GM12878 (cell line): ENCODE measurements at regions not wholly inside any gene's neighbourhood (a gene's known extent, or its start where the extent isn't known, plus 50 kb on each side); places are given as distances from the start of the nearest gene placed in this dataset.

Experiments
- ATAC-seq: fragments of 200-7000 bp; cut with Tn5 transposase; 3 replicates; pipeline ENCODE4 v1.9.1; 2020; ENCODE audit warnings: mild to moderate bottlenecking, moderate library complexity
- BruUV-seq: library from RNA; stranded (reverse); fragments of 400-500 nt; replicated peaks from 2 replicates; lab custom pipeline; 2021; lab: Mats Ljungman, UMichigan
- CTCF ChIA-PET: fragments of 300-600 bp; sonication (Branson Sonifier 250); formaldehyde crosslinking; extraction: SDS; loops from one replicate; lab custom pipeline; 2021; ENCODE audit warnings: inconsistent platforms; lab: Yijun Ruan, JAX
- POLR2A ChIA-PET: fragments of 350-600 bp; formaldehyde crosslinking; extraction: SDS; loops from one replicate; lab custom pipeline; 2021; ENCODE audit warnings: inconsistent platforms; lab: Charles Lee
- RAD21 ChIA-PET: fragments of 300-600 bp; sonication (Branson Sonifier 250); formaldehyde crosslinking; loops from one replicate; lab custom pipeline; 2023; ENCODE audit warnings: antibody characterized with exemption; ENCODE audit not compliant: unreplicated experiment; lab: Charles Lee
- SMC1A ChIA-PET: fragments of 300-600 bp; sonication (Branson Sonifier 250); formaldehyde crosslinking; loops from one replicate; lab custom pipeline; 2023; ENCODE audit not compliant: unreplicated experiment, uncharacterized antibody; lab: Charles Lee
- DNase-seq: peaks from one replicate; pipeline ENCODE4 v3.0.0-alpha.2; 2011; ENCODE audit warnings: low read depth, low spot score
- FAIRE-seq: peaks from 3 replicates; lab custom pipeline; 2011; peaks lifted over from hg19 to GRCh38; lab: Jason Lieb, UNC
- H2AFZ ChIP-seq: 2 replicates; pipeline ENCODE4 v1.6.0; 2011; ENCODE audit warnings: low read depth, low read length, control low read depth; ENCODE audit not compliant: control insufficient read depth
- H3K27ac ChIP-seq: 2 replicates; pipeline ENCODE4 v1.5.1; 2011; ENCODE audit warnings: control low read depth; ENCODE audit not compliant: control insufficient read depth, insufficient read depth
- H3K27me3 ChIP-seq, 2 experiments: replicated peaks in 1 of 2; 2 replicates each; pipeline versions ENCODE4 v1.6.0 to v1.6.1; 2011; ENCODE audit warnings: low read length in 1 of 2; ENCODE audit not compliant: control insufficient read depth in 2 of 2, insufficient read depth in 2 of 2
- H3K36me3 ChIP-seq, 2 experiments: 2 replicates each; pipeline ENCODE4 v1.5.1; 2011; ENCODE audit warnings: low read length in 1 of 2; ENCODE audit not compliant: control insufficient read depth in 2 of 2, insufficient read depth in 2 of 2
- H3K4me1 ChIP-seq: 2 replicates; pipeline ENCODE4 v1.6.1; 2011; ENCODE audit warnings: mild to moderate bottlenecking, low read length, moderate library complexity, mixed read lengths; ENCODE audit not compliant: control insufficient read depth, insufficient read depth
- H3K4me2 ChIP-seq: 2 replicates; pipeline ENCODE4 v1.6.0; 2011; ENCODE audit warnings: control low read depth; ENCODE audit not compliant: control insufficient read depth, insufficient read depth
- H3K4me3 ChIP-seq: fragments of 200-600 bp; sonication (generic); 2 replicates; pipeline ENCODE4 v1.5.1; 2016
- H3K79me2 ChIP-seq: 2 replicates; pipeline ENCODE4 v1.6.0; 2011; ENCODE audit warnings: low read length; ENCODE audit not compliant: control insufficient read depth, insufficient read depth
- H3K9ac ChIP-seq: 2 replicates; pipeline ENCODE4 v1.8.0; 2011; ENCODE audit warnings: low read length, control low read depth, mixed read lengths; ENCODE audit not compliant: control insufficient read depth, insufficient read depth
- H3K9me3 ChIP-seq: replicated peaks from 3 replicates; pipeline ENCODE4 v1.5.1; 2011; ENCODE audit warnings: mild to moderate bottlenecking, low read length; ENCODE audit not compliant: control insufficient read depth, insufficient read depth
- H4K20me1 ChIP-seq: 2 replicates; pipeline ENCODE4 v1.6.0; 2011; ENCODE audit not compliant: control insufficient read depth, insufficient read depth
- CREM ChIP-seq: IDR thresholded peaks from 2 replicates; pipeline ENCODE4 v1.6.1; 2014; ENCODE audit warnings: antibody characterized with exemption, low read depth
- EED ChIP-seq: sonication (generic); IDR thresholded peaks from 2 replicates; pipeline ENCODE4 v1.6.1; 2016; ENCODE audit warnings: antibody characterized with exemption, low read depth
- EP300 ChIP-seq, 2 experiments: fragments of 150-350 bp in 1 of 2; IDR thresholded peaks; 2 replicates each; pipeline ENCODE4 v1.6.1; 2011 to 2012; ENCODE audit warnings: low read depth in 2 of 2, low read length in 2 of 2, borderline replicate concordance in 1 of 2, improper control_type of control experiment in 1 of 2, inconsistent platforms in 1 of 2; ENCODE audit not compliant: control insufficient read depth in 1 of 2
- NFYA ChIP-seq: IDR thresholded peaks from 2 replicates; pipeline ENCODE4 v1.6.1; 2011; ENCODE audit warnings: low read depth, mild to moderate bottlenecking, low read length, improper control_type of control experiment, borderline replicate concordance
- RFX5 ChIP-seq: IDR thresholded peaks from 2 replicates; pipeline ENCODE4 v1.6.1; 2011; ENCODE audit warnings: low read depth, low read length, improper control_type of control experiment
- WRNIP1 ChIP-seq: IDR thresholded peaks from 2 replicates; pipeline ENCODE4 v1.6.1; 2011; ENCODE audit warnings: low read depth, low read length, improper control_type of control experiment, borderline replicate concordance
- ZNF217 ChIP-seq: fragments of 450-650 bp; IDR thresholded peaks from 2 replicates; pipeline ENCODE4 v1.6.1; 2017; ENCODE audit warnings: antibody characterized with exemption, mild to moderate bottlenecking
- ZNF384 ChIP-seq: IDR thresholded peaks from 2 replicates; pipeline ENCODE4 v1.6.1; 2012; ENCODE audit warnings: low read depth, mild to moderate bottlenecking, low read length, improper control_type of control experiment, borderline replicate concordance
- WGBS: methylation state at CpG from one replicate; pipeline ENCODE4 v1.1.6; 2016; ENCODE audit warnings: low lambda C conversion rate; ENCODE audit not compliant: insufficient replicate concordance, insufficient coverage; ENCODE audit errors: missing lambda C conversion rate; 5-methylcytosine and 5-hydroxymethylcytosine counted together
- in situ Hi-C: fragments of 300-500 bp; cut with MboI; formaldehyde crosslinking; loops from 9 replicates; pipeline ENCODE4 v1.14.3; 2018; ENCODE audit warnings: mixed read lengths
- intact Hi-C: fragments of 100-400 bp; cut with micrococcal nuclease; formaldehyde crosslinking; loops from one replicate; pipeline ENCODE4 v1.14.2; 2022; ENCODE audit not compliant: unreplicated experiment
- TF ChIP-seq, protein P1 (sequence below): fragments of 450-650 bp; IDR thresholded peaks from 2 replicates; pipeline ENCODE4 v1.6.1; 2017; ENCODE audit warnings: low read depth, mild to moderate bottlenecking, moderate library complexity
- TF ChIP-seq, protein P2 (sequence below): fragments of 450-650 bp; IDR thresholded peaks from 2 replicates; pipeline ENCODE4 v1.6.1; 2016; ENCODE audit warnings: mild to moderate bottlenecking
- TF ChIP-seq, protein P3 (sequence below): fragments of 450-650 bp; IDR thresholded peaks from 2 replicates; pipeline ENCODE4 v1.6.1; 2017; ENCODE audit warnings: mild to moderate bottlenecking, moderate library complexity

DNA sequence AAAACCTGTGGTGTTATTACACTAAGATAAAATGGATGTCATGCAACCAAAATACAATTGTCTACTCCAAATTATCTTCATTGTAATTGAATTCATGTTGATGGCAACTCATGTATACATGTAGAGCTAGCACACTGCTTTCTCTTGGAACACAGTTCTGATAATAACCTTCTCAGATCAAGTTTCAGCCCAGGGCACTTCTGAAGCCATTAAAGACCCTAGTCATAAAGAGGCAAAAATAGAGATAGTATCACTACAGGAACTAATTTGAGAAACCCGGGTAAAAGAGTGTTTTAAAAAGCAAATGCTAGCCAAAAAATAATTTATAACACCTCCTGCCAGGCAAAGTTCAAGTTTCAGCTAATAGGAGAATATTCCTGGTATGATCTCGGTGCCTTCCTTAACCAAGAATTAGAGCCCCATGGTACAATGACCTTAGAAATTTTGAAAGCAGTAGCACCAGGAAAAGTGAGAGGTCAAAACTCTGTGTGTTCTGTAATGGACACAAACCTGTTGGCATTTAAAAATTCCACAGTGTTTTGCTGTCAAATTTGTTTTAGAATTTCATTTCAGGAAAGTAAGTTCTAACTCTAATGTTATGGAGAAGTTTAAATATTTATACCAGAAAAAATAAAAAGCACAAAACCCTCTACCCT is 105.0 kb upstream of the FRMD6 start:
- SMC1A ChIA-PET = no interaction called here
- POLR2A ChIA-PET = no interaction called here
- H3K9ac ChIP-seq = no peak overlapping the region

More for the DNA sequence above, 105.0 kb upstream of the FRMD6 start:
- Histone ChIP-seq H3K4me1 (no peaks in the 10 kb centered on the region), H3K27ac (no peak overlapping the region), H2AFZ (no peak overlapping the region), H3K4me3 (no peak overlapping the region), H3K27me3 (no peaks in the 10 kb centered on the region), H3K79me2 (no peaks in the 10 kb centered on the region), H3K4me2 (no peak overlapping the region), H4K20me1 (no peaks in the 10 kb centered on the region), H3K36me3 (no peaks in the 10 kb centered on the region), H3K9me3 (no peaks in the 10 kb centered on the region)
- ChIA-PET RAD21 (no interaction called here), CTCF (no interaction called here)
- intact Hi-C loops (loop anchor here (5.0 kb wide), 1 partner anchor 49 kb away; no protein-coding TSS in a partner anchor), in situ Hi-C loops (no loop called here)
- ATAC-seq = no peak
- FAIRE-seq = no peak
- TF ChIP-seq, protein P1, sequence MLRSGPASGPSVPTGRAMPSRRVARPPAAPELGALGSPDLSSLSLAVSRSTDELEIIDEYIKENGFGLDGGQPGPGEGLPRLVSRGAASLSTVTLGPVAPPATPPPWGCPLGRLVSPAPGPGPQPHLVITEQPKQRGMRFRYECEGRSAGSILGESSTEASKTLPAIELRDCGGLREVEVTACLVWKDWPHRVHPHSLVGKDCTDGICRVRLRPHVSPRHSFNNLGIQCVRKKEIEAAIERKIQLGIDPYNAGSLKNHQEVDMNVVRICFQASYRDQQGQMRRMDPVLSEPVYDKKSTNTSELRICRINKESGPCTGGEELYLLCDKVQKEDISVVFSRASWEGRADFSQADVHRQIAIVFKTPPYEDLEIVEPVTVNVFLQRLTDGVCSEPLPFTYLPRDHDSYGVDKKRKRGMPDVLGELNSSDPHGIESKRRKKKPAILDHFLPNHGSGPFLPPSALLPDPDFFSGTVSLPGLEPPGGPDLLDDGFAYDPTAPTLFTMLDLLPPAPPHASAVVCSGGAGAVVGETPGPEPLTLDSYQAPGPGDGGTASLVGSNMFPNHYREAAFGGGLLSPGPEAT = no peak
- TF ChIP-seq ZNF384 (no peak), RFX5 (no peak), NFYA (no peak), EP300 (IDR thresholded peaks at IDR 0.05; ENCODE audit: borderline replicate concordance in 1 of 2, control insufficient read depth in 1 of 2, low read depth in 2 of 2, low read length in 2 of 2) (no peak), EED (no peak), CREM (no peak), WRNIP1 (no peak), ZNF217 (no peak)
- TF ChIP-seq, protein P2, sequence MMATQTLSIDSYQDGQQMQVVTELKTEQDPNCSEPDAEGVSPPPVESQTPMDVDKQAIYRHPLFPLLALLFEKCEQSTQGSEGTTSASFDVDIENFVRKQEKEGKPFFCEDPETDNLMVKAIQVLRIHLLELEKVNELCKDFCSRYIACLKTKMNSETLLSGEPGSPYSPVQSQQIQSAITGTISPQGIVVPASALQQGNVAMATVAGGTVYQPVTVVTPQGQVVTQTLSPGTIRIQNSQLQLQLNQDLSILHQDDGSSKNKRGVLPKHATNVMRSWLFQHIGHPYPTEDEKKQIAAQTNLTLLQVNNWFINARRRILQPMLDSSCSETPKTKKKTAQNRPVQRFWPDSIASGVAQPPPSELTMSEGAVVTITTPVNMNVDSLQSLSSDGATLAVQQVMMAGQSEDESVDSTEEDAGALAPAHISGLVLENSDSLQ = no peak
- TF ChIP-seq, protein P3, sequence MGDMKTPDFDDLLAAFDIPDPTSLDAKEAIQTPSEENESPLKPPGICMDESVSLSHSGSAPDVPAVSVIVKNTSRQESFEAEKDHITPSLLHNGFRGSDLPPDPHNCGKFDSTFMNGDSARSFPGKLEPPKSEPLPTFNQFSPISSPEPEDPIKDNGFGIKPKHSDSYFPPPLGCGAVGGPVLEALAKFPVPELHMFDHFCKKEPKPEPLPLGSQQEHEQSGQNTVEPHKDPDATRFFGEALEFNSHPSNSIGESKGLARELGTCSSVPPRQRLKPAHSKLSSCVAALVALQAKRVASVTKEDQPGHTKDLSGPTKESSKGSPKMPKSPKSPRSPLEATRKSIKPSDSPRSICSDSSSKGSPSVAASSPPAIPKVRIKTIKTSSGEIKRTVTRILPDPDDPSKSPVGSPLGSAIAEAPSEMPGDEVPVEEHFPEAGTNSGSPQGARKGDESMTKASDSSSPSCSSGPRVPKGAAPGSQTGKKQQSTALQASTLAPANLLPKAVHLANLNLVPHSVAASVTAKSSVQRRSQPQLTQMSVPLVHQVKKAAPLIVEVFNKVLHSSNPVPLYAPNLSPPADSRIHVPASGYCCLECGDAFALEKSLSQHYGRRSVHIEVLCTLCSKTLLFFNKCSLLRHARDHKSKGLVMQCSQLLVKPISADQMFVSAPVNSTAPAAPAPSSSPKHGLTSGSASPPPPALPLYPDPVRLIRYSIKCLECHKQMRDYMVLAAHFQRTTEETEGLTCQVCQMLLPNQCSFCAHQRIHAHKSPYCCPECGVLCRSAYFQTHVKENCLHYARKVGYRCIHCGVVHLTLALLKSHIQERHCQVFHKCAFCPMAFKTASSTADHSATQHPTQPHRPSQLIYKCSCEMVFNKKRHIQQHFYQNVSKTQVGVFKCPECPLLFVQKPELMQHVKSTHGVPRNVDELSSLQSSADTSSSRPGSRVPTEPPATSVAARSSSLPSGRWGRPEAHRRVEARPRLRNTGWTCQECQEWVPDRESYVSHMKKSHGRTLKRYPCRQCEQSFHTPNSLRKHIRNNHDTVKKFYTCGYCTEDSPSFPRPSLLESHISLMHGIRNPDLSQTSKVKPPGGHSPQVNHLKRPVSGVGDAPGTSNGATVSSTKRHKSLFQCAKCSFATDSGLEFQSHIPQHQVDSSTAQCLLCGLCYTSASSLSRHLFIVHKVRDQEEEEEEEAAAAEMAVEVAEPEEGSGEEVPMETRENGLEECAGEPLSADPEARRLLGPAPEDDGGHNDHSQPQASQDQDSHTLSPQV = no peak
- BruUV-seq = no TSS peak
- WGBS = 14% methylated on average over 2 of the region's 2 CpGs
- DNase-seq = no peak
